CD14-positive monocyte (primary cell): ENCODE measurements at regions not wholly inside any gene's neighbourhood (a gene's known extent, or its start where the extent isn't known, plus 50 kb on each side); places are given as distances from the start of the nearest gene placed in this dataset.

Source experiments
- DNase-seq, 3 donors: peaks; one replicate each; pipeline ENCODE4 v3.0.0-alpha.2; 2011 to 2022
- H2AFZ ChIP-seq: 2 replicates; pipeline ENCODE4 v1.6.0; 2012; ENCODE audit warnings: mild to moderate bottlenecking, low read depth, low read length, inconsistent platforms; ENCODE audit not compliant: insufficient read depth, poor library complexity, severe bottlenecking
- H3K27ac ChIP-seq, 2 donors: 1 replicate in 1 of 2; 2 replicates in 1 of 2; pipeline ENCODE4 v1.5.1; 2012 to 2013; ENCODE audit warnings: low read length in 2 of 2, control low read depth in 1 of 2, inconsistent platforms in 1 of 2, low read depth in 1 of 2, mild to moderate bottlenecking in 1 of 2
- H3K27me3 ChIP-seq, 2 donors: one replicate each; pipeline versions ENCODE4 v1.6.0 to v1.6.1; 2011 to 2013; ENCODE audit warnings: low read length in 2 of 2; ENCODE audit not compliant: control insufficient read depth in 2 of 2, insufficient read depth in 2 of 2
- H3K36me3 ChIP-seq, 2 donors: replicated peaks in 1 of 2; 1 replicate in 1 of 2; 2 replicates in 1 of 2; pipeline versions ENCODE4 v1.5.1 to v1.6.1; 2012 to 2013; ENCODE audit warnings: low read length in 2 of 2, control low read depth in 1 of 2, inconsistent platforms in 1 of 2, mild to moderate bottlenecking in 1 of 2; ENCODE audit not compliant: insufficient read depth in 2 of 2, control insufficient read depth in 1 of 2
- H3K4me1 ChIP-seq, 2 donors: 1 replicate in 1 of 2; 2 replicates in 1 of 2; pipeline versions ENCODE4 v1.5.1 to v1.6.1; 2012 to 2013; ENCODE audit warnings: low read length in 2 of 2, control low read depth in 1 of 2, inconsistent platforms in 1 of 2, mild to moderate bottlenecking in 1 of 2, moderate library complexity in 1 of 2; ENCODE audit not compliant: insufficient read depth in 2 of 2, control insufficient read depth in 1 of 2
- H3K4me2 ChIP-seq: replicated peaks from 2 replicates; pipeline ENCODE3; 2012; ENCODE audit warnings: low read length, moderate library complexity, mild to moderate bottlenecking; ENCODE audit not compliant: poor library complexity, severe bottlenecking; ENCODE audit errors: extremely low read depth
- H3K4me3 ChIP-seq, 3 experiments: fragments of 200-600 bp in 1 of 3; sonication (generic) in 1 of 3; replicated peaks in 1 of 3; 1 replicate in 2 of 3; 2 replicates in 1 of 3; pipeline ENCODE4 v1.5.1; 2011 to 2013; ENCODE audit warnings: low read length in 3 of 3, mild to moderate bottlenecking in 3 of 3, control low read depth in 2 of 3, low read depth in 2 of 3, inconsistent platforms in 1 of 3, moderate library complexity in 1 of 3
- H3K79me2 ChIP-seq: 2 replicates; pipeline ENCODE4 v1.6.0; 2012; ENCODE audit warnings: mild to moderate bottlenecking, control low read depth, inconsistent platforms, low read length, moderate library complexity; ENCODE audit not compliant: insufficient read depth
- H3K9ac ChIP-seq: 2 replicates; pipeline ENCODE4 v1.6.0; 2017; ENCODE audit warnings: low read length, mild to moderate bottlenecking; ENCODE audit not compliant: insufficient read depth, poor library complexity, severe bottlenecking
- H3K9me3 ChIP-seq, 2 donors: replicated peaks in 1 of 2; 1 replicate in 1 of 2; 2 replicates in 1 of 2; pipeline versions ENCODE4 v1.5.1 to v1.6.1; 2012 to 2013; ENCODE audit warnings: low read length in 2 of 2, control low read depth in 1 of 2; ENCODE audit not compliant: control insufficient read depth in 1 of 2, insufficient read depth in 1 of 2
- H4K20me1 ChIP-seq: 2 replicates; pipeline ENCODE4 v1.6.0; 2012; ENCODE audit warnings: mild to moderate bottlenecking, low read length, control low read depth, moderate library complexity; ENCODE audit not compliant: insufficient read depth
- H3K27ac Mint-ChIP-seq, 7 donors: one replicate each; pipeline ENCODE4 v1.8.0; 2020; ENCODE audit warnings: mild to moderate bottlenecking in 7 of 7, mixed read lengths in 7 of 7, moderate library complexity in 6 of 7, inconsistent platforms in 2 of 7
- H3K27me3 Mint-ChIP-seq, 3 donors: one replicate each; pipeline ENCODE4 v1.8.0; 2021 to 2022; ENCODE audit warnings: low read depth in 3 of 3, mild to moderate bottlenecking in 3 of 3, mixed read lengths in 3 of 3, moderate library complexity in 3 of 3, inconsistent platforms in 1 of 3
- H3K36me3 Mint-ChIP-seq, 2 donors: one replicate each; pipeline ENCODE4 v1.8.0; 2020; ENCODE audit warnings: mixed read lengths in 2 of 2, inconsistent platforms in 1 of 2, mild to moderate bottlenecking in 1 of 2
- H3K4me1 Mint-ChIP-seq: one replicate; pipeline ENCODE4 v1.8.0; 2020; ENCODE audit warnings: mild to moderate bottlenecking, mixed read lengths
- H3K4me3 Mint-ChIP-seq, 2 donors: one replicate each; pipeline ENCODE4 v1.8.0; 2020; ENCODE audit warnings: mild to moderate bottlenecking in 2 of 2, mixed read lengths in 2 of 2, moderate library complexity in 1 of 2
- H3K9me3 Mint-ChIP-seq, 7 donors: one replicate each; pipeline ENCODE4 v1.8.0; 2020 to 2022; ENCODE audit warnings: mixed read lengths in 7 of 7, mild to moderate bottlenecking in 6 of 7, moderate library complexity in 6 of 7, inconsistent platforms in 2 of 7
- CTCF ChIP-seq: fragments of 200-600 bp; IDR thresholded peaks from one replicate; pipeline ENCODE4 v1.8.0; 2022; ENCODE audit warnings: antibody characterized with exemption, mild to moderate bottlenecking
- WGBS: methylation state at CpG from one replicate; pipeline ENCODE4 v1.1.5; 2013; ENCODE audit warnings: missing lambda C conversion rate; ENCODE audit not compliant: insufficient coverage; 5-methylcytosine and 5-hydroxymethylcytosine counted together
- intact Hi-C, 2 donors: fragments of 100-400 bp; cut with micrococcal nuclease; formaldehyde crosslinking; loops; one replicate each; pipeline versions ENCODE4 v1.15.0 to v1.15.1; 2023

DNA sequence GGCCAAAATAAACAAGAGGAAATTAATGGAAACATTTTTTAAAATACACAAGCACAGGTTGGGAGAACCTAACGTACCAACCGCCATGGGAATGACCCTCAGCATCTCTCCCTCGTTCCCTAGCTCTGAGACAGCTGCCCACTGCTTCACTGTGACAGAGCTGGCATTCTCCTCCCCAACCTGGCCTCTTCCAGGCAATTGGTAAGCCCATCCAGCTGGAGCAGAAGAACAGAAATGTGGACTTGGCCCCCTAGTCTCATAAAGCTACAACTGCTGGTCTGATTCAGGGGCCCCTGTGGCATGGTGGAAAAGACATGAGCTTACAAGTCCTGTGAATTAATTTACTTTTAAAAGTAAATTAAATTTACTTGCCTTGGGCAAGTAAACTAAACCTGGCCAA, 245.1 kb downstream of the PTTG2 start:
- intact Hi-C loops: no loop called here
- Histone ChIP-seq H3K4me2 (no peak overlapping the region), H3K4me1 (peaks cover 0 to 1% of the 10 kb centered on the region in 2 donors), H3K79me2 (no peaks in the 10 kb centered on the region), H2AFZ (no peak overlapping the region), H3K4me3 (no peak overlapping the region), H4K20me1 (no peaks in the 10 kb centered on the region), H3K9ac (no peak overlapping the region), H3K27ac (no peak overlapping the region), H3K27me3 (no peaks in the 10 kb centered on the region), H3K9me3 (no peaks in the 10 kb centered on the region), H3K36me3 (no peaks in the 10 kb centered on the region)
- Mint-ChIP-seq H3K36me3 (no peaks in the 10 kb centered on the region), H3K4me3 (no peak overlapping the region), H3K4me1 (peaks cover 6% of the 10 kb centered on the region), H3K27ac (no peak overlapping the region), H3K27me3 (no peaks in the 10 kb centered on the region), H3K9me3 (peaks cover 0 to 2% (median 0%) of the 10 kb centered on the region in 7 donors)
- DNase-seq: no peak
- no peak for TF ChIP-seq CTCF
- WGBS: 89% methylated on average over 3 of the region's 3 CpGs

DNA sequence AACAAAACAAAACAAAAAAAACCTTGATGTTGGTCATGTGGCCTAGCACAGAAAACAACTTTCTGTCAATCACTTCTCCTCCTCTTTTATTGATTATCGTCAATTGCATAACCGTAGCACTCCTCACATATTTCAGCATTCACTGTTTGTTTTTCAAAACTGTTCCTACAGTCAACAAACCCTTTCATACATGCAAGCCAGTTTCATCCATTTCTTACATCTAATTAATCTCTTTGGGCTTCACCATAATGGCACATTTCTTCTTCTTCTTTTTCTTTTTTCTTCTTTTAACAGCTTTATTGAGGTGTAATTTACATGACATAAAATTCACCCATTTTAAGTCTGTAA, 246.9 kb downstream of the PTTG2 start:
- DNase-seq: no peak
- peaks cover 15 to 20% of the 10 kb centered on the region in 2 donors for H3K4me1 ChIP-seq
- no peak overlapping the region for H3K27ac Mint-ChIP-seq

More for the DNA sequence above, 246.9 kb downstream of the PTTG2 start:
- H3K36me3 Mint-ChIP-seq: no peaks in the 10 kb centered on the region
- Histone ChIP-seq H4K20me1 (no peaks in the 10 kb centered on the region), H3K27me3 (no peaks in the 10 kb centered on the region), H3K27ac (no peak overlapping the region), H3K79me2 (no peaks in the 10 kb centered on the region), H3K4me2 (no peak overlapping the region), H3K9ac (no peak overlapping the region), H2AFZ (no peak overlapping the region), H3K36me3 (no peaks in the 10 kb centered on the region), H3K4me3 (no peak overlapping the region), H3K9me3 (no peaks in the 10 kb centered on the region)
- peaks cover 22% of the 10 kb centered on the region for H3K4me1 Mint-ChIP-seq
- TF ChIP-seq CTCF: no peak
- peaks cover 0 to 2% (median 0%) of the 10 kb centered on the region in 7 donors for H3K9me3 Mint-ChIP-seq
- H3K27me3 Mint-ChIP-seq: no peaks in the 10 kb centered on the region
- WGBS: 100% methylated on average over 2 of the region's 2 CpGs
- no peak overlapping the region for H3K4me3 Mint-ChIP-seq
- intact Hi-C loops: no loop called here
